Neutrophil (primary cell): ENCODE measurements at regions not wholly inside any gene's neighbourhood (a gene's known extent, or its start where the extent isn't known, plus 50 kb on each side); places are given as distances from the start of the nearest gene placed in this dataset.

ENCODE experiments used
- H3K27ac ChIP-seq: fragments of 200-600 bp; sonication (generic); 2 replicates; pipeline ENCODE4 v1.5.1; 2016; ENCODE audit warnings: mild to moderate bottlenecking, moderate library complexity
- H3K27me3 ChIP-seq: fragments of 200-600 bp; sonication (generic); 2 replicates; pipeline ENCODE4 v1.6.0; 2016; ENCODE audit warnings: mild to moderate bottlenecking
- H3K36me3 ChIP-seq: fragments of 200-600 bp; sonication (generic); 2 replicates; pipeline ENCODE4 v1.5.1; 2017
- H3K4me1 ChIP-seq, 2 experiments: fragments of 200-600 bp in 1 of 2; sonication (generic) in 1 of 2; 1 replicate in 1 of 2; 2 replicates in 1 of 2; pipeline versions ENCODE4 v1.5.1 to v1.6.1; 2013 to 2016; ENCODE audit warnings: low read depth in 1 of 2, low read length in 1 of 2, mild to moderate bottlenecking in 1 of 2, moderate library complexity in 1 of 2; ENCODE audit not compliant: control insufficient read depth in 1 of 2, insufficient read depth in 1 of 2
- H3K4me3 ChIP-seq, 2 experiments: fragments of 200-600 bp in 1 of 2; sonication (generic) in 1 of 2; 1 replicate in 1 of 2; 2 replicates in 1 of 2; pipeline ENCODE4 v1.5.1; 2013 to 2016; ENCODE audit warnings: low read depth in 1 of 2, low read length in 1 of 2, mild to moderate bottlenecking in 1 of 2, moderate library complexity in 1 of 2
- H3K9me3 ChIP-seq: fragments of 200-600 bp; sonication (generic); 2 replicates; pipeline ENCODE4 v1.5.1; 2016
- TF ChIP-seq, protein P1 (sequence below): fragments of 200-600 bp; sonication (generic); IDR thresholded peaks from 2 replicates; pipeline ENCODE4 v1.5.1; 2016; ENCODE audit warnings: antibody characterized with exemption

GRCh38 chr2:777546-777945, 100.3 kb upstream of the TMEM18 start:
- Histone ChIP-seq H3K4me1 (no peaks in the 10 kb centered on the region), H3K36me3 (no peaks in the 10 kb centered on the region), H3K27ac (no peak overlapping the region), H3K27me3 (no peaks in the 10 kb centered on the region), H3K9me3 (no peaks in the 10 kb centered on the region), H3K4me3 (no peak overlapping the region)
- TF ChIP-seq, protein P1, sequence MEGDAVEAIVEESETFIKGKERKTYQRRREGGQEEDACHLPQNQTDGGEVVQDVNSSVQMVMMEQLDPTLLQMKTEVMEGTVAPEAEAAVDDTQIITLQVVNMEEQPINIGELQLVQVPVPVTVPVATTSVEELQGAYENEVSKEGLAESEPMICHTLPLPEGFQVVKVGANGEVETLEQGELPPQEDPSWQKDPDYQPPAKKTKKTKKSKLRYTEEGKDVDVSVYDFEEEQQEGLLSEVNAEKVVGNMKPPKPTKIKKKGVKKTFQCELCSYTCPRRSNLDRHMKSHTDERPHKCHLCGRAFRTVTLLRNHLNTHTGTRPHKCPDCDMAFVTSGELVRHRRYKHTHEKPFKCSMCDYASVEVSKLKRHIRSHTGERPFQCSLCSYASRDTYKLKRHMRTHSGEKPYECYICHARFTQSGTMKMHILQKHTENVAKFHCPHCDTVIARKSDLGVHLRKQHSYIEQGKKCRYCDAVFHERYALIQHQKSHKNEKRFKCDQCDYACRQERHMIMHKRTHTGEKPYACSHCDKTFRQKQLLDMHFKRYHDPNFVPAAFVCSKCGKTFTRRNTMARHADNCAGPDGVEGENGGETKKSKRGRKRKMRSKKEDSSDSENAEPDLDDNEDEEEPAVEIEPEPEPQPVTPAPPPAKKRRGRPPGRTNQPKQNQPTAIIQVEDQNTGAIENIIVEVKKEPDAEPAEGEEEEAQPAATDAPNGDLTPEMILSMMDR = no peak

- H3K27me3 ChIP-seq = no peaks in the 10 kb centered on the region
- H3K4me1 ChIP-seq = no peaks in the 10 kb centered on the region
- H3K9me3 ChIP-seq = no peaks in the 10 kb centered on the region
- H3K27ac ChIP-seq = no peak overlapping the region
- no peak overlapping the region for H3K4me3 ChIP-seq
- TF ChIP-seq, protein P1 = no peak
- H3K36me3 ChIP-seq = no peaks in the 10 kb centered on the region
Measured at GRCh38 chr2:777051-777450, 99.8 kb upstream of the TMEM18 start.

GRCh38 chr2:776487-776886, 99.3 kb upstream of the TMEM18 start:
- TF ChIP-seq, protein P1 = no peak
- Histone ChIP-seq H3K4me3 (no peak overlapping the region), H3K9me3 (no peaks in the 10 kb centered on the region), H3K36me3 (no peaks in the 10 kb centered on the region), H3K4me1 (no peaks in the 10 kb centered on the region), H3K27ac (no peak overlapping the region), H3K27me3 (no peaks in the 10 kb centered on the region)

DNA sequence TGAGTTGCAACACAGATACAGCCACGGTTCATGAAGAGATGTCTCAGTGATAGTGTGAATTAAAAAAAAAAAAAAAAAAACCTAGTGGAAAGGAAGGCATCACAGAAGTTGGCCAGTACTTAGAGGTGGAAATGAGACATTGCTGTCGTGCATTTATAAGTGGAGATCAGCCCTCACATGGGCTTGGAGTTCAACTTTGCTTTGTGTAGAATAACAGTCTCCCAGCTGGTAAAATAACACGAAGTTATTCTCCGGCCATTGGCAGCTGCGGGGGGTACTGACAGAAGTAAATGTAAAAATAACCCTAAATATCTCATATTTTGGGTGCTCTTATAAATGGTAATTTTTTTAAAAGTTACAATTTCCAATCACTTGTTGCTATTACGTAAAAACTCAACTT, 98.8 kb upstream of the TMEM18 start:
- H3K9me3 ChIP-seq = no peaks in the 10 kb centered on the region
- no peaks in the 10 kb centered on the region for H3K36me3 ChIP-seq
- H3K4me1 ChIP-seq = no peaks in the 10 kb centered on the region
- no peaks in the 10 kb centered on the region for H3K27me3 ChIP-seq
- TF ChIP-seq, protein P1 = no peak
- no peak overlapping the region for H3K27ac ChIP-seq
- no peak overlapping the region for H3K4me3 ChIP-seq

DNA sequence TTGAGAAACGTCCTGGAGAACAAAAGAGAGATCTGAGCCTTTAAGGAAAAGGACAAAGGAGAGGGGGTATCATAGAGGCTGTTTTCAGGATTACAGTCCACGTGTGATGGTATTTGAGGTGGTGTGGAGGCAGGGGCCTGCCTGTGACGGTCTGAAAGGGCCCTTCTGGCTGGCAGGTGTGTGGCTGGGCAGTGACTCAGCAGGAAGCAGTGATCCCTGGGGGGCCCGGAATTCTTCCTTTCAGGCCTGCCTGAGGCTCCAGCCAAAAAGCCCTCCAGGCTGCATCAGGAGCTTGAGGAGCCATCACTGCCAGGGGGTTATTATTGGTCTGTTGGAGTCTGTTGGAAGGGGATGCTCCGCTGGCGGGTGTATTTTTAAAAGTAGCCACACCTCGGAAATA, 97.2 kb upstream of the TMEM18 start:
- Histone ChIP-seq H3K27ac (no peak overlapping the region), H3K9me3 (no peaks in the 10 kb centered on the region), H3K27me3 (no peaks in the 10 kb centered on the region), H3K4me1 (no peaks in the 10 kb centered on the region), H3K4me3 (no peak overlapping the region), H3K36me3 (no peaks in the 10 kb centered on the region)
- TF ChIP-seq, protein P1 = no peak
